B cell (primary cell): ENCODE measurements at regions not wholly inside any gene's neighbourhood (a gene's known extent, or its start where the extent isn't known, plus 50 kb on each side); places are given as distances from the start of the nearest gene placed in this dataset.

Experiments used
- ATAC-seq: fragments of 200-7000 bp; cut with Tn5 transposase; one replicate; pipeline ENCODE4 v1.10.0; 2021; ENCODE audit warnings: low read depth, mild to moderate bottlenecking, moderate number of reproducible peaks, moderate library complexity
- CTCF ChIA-PET: fragments of 350-600 bp; sonication (Branson Sonifier 250); formaldehyde crosslinking; loops from one replicate; lab custom pipeline; 2021; ENCODE audit warnings: antibody characterized with exemption, inconsistent platforms; lab: Charles Lee
- POLR2A ChIA-PET: fragments of 350-600 bp; sonication (Branson Sonifier 250); formaldehyde crosslinking; loops from one replicate; lab custom pipeline; 2021; ENCODE audit warnings: antibody characterized with exemption; lab: Charles Lee
- DNase-seq: peaks from one replicate; pipeline ENCODE4 v3.0.0; 2013
- H2AFZ ChIP-seq: 2 replicates; pipeline ENCODE4 v1.6.1; 2012; ENCODE audit warnings: mild to moderate bottlenecking, low read depth, low read length; ENCODE audit not compliant: insufficient read depth, poor library complexity, severe bottlenecking
- H3K27ac ChIP-seq, 2 donors: 1 replicate in 1 of 2; 2 replicates in 1 of 2; pipeline ENCODE4 v1.5.1; 2012 to 2013; ENCODE audit warnings: low read length in 2 of 2, mild to moderate bottlenecking in 2 of 2, moderate library complexity in 1 of 2
- H3K27me3 ChIP-seq, 4 experiments: fragments of 200-600 bp in 1 of 4; sonication (generic) in 1 of 4; replicated peaks in 1 of 4; 1 replicate in 2 of 4; 2 replicates in 2 of 4; pipeline versions ENCODE4 v1.6.1 to v1.7.0; 2013 to 2016; ENCODE audit warnings: low read length in 3 of 4, mild to moderate bottlenecking in 2 of 4, mixed read lengths in 1 of 4, moderate library complexity in 1 of 4; ENCODE audit not compliant: insufficient read depth in 4 of 4, control insufficient read depth in 3 of 4; ENCODE audit errors: control extremely low read depth in 1 of 4
- H3K36me3 ChIP-seq, 2 experiments: replicated peaks in 1 of 2; 1 replicate in 1 of 2; 2 replicates in 1 of 2; pipeline versions ENCODE4 v1.6.1 to v1.7.1; 2013; ENCODE audit warnings: low read length in 1 of 2; ENCODE audit not compliant: insufficient read depth in 2 of 2, control insufficient read depth in 1 of 2; ENCODE audit errors: control extremely low read depth in 1 of 2, extremely low read depth in 1 of 2
- H3K4me1 ChIP-seq, 2 donors: fragments of 200-600 bp in 1 of 2; sonication (generic) in 1 of 2; 1 replicate in 1 of 2; 2 replicates in 1 of 2; pipeline versions ENCODE4 v1.5.1 to v1.6.1; 2013 to 2017; ENCODE audit warnings: low read length in 2 of 2; ENCODE audit not compliant: control insufficient read depth in 2 of 2, insufficient read depth in 2 of 2
- H3K4me2 ChIP-seq: replicated peaks from 2 replicates; pipeline ENCODE3; 2012; ENCODE audit warnings: mild to moderate bottlenecking, low read depth, low read length; ENCODE audit not compliant: poor library complexity, severe bottlenecking
- H3K4me3 ChIP-seq, 5 experiments: fragments of 200-600 bp in 1 of 5; sonication (generic) in 1 of 5; 1 replicate in 3 of 5; 2 replicates in 2 of 5; pipeline versions ENCODE4 v1.5.1 to v1.7.0; 2011 to 2016; ENCODE audit warnings: low read length in 4 of 5, mild to moderate bottlenecking in 4 of 5, low read depth in 2 of 5, control low read depth in 1 of 5, moderate library complexity in 1 of 5; ENCODE audit not compliant: insufficient read depth in 1 of 5; ENCODE audit errors: control extremely low read depth in 1 of 5, extremely low read depth in 1 of 5
- H3K79me2 ChIP-seq: fragments of 200-600 bp; sonication (generic); one replicate; pipeline ENCODE4 v1.6.0; 2016; ENCODE audit warnings: low read length; ENCODE audit not compliant: control insufficient read depth, insufficient read depth
- H3K9ac ChIP-seq: fragments of 200-600 bp; sonication (generic); 2 replicates; pipeline ENCODE4 v1.6.1; 2017; ENCODE audit warnings: mild to moderate bottlenecking, low read length, moderate library complexity
- H3K9me3 ChIP-seq, 3 donors: one replicate each; pipeline versions ENCODE4 v1.6.1 to v1.7.1; 2013; ENCODE audit warnings: low read length in 2 of 3; ENCODE audit not compliant: control insufficient read depth in 2 of 3, insufficient read depth in 1 of 3; ENCODE audit errors: control extremely low read depth in 1 of 3
- H4K20me1 ChIP-seq: 2 replicates; pipeline ENCODE4 v1.6.0; 2012; ENCODE audit warnings: mild to moderate bottlenecking, low read length; ENCODE audit not compliant: insufficient read depth, control insufficient read depth, poor library complexity, severe bottlenecking
- H3K27ac Mint-ChIP-seq: one replicate; pipeline ENCODE4 v1.8.0; 2021; ENCODE audit warnings: mixed read lengths
- H3K27me3 Mint-ChIP-seq: one replicate; pipeline ENCODE4 v1.8.0; 2021; ENCODE audit warnings: mixed read lengths
- H3K4me1 Mint-ChIP-seq: one replicate; pipeline ENCODE4 v1.8.0; 2021; ENCODE audit warnings: mixed read lengths
- H3K4me3 Mint-ChIP-seq: one replicate; pipeline ENCODE4 v1.8.0; 2021; ENCODE audit warnings: mixed read lengths
- H3K9me3 Mint-ChIP-seq: one replicate; pipeline ENCODE4 v1.8.0; 2022; ENCODE audit warnings: mixed read lengths; ENCODE audit not compliant: insufficient read depth
- CTCF ChIP-seq: fragments of 200-600 bp; IDR thresholded peaks from one replicate; pipeline ENCODE4 v1.8.0; 2022; ENCODE audit warnings: antibody characterized with exemption, mild to moderate bottlenecking
- EZH2 ChIP-seq: IDR thresholded peaks from 2 replicates; pipeline ENCODE4 v1.6.1; 2012; ENCODE audit warnings: borderline replicate concordance, low read depth, mild to moderate bottlenecking, moderate library complexity, low read length; ENCODE audit not compliant: insufficient read depth, poor library complexity, severe bottlenecking
- WGBS: methylation state at CpG from one replicate; pipeline ENCODE4 v1.1.5; 2013; ENCODE audit warnings: missing lambda C conversion rate; ENCODE audit not compliant: insufficient coverage; 5-methylcytosine and 5-hydroxymethylcytosine counted together
- intact Hi-C: fragments of 100-400 bp; cut with micrococcal nuclease; formaldehyde crosslinking; loops from one replicate; pipeline ENCODE4 v1.10.0; 2022

GRCh38 chr3:194061421-194062030, 74.4 kb upstream of the HES1 start:
- Histone ChIP-seq H2AFZ (no peak overlapping the region), H3K9ac (no peak overlapping the region), H3K79me2 (no peaks in the 10 kb centered on the region), H3K27ac (no peak overlapping the region), H3K4me1 (peaks cover 22 to 26% of the 10 kb centered on the region in 2 donors), H3K9me3 (peaks cover 0 to 7% (median 0%) of the 10 kb centered on the region in 3 donors), H3K36me3 (no peaks in the 10 kb centered on the region), H3K27me3 (no peaks in the 10 kb centered on the region), H4K20me1 (no peaks in the 10 kb centered on the region), H3K4me3 (no peak overlapping the region), H3K4me2 (no peak overlapping the region)
- DNase-seq (no peak), ATAC-seq (no peak)
- no peak overlapping the region for H3K27ac Mint-ChIP-seq
- ChIA-PET POLR2A (no interaction called here), CTCF (no interaction called here)
- TF ChIP-seq CTCF (no peak), EZH2 (no peak)
- intact Hi-C loops, result no loop called here
- H3K27me3 Mint-ChIP-seq, result no peaks in the 10 kb centered on the region
- H3K9me3 Mint-ChIP-seq, result no peaks in the 10 kb centered on the region
- no peak overlapping the region for H3K4me3 Mint-ChIP-seq
- H3K4me1 Mint-ChIP-seq, result peaks cover 27% of the 10 kb centered on the region
- WGBS, result 100% methylated on average over 1 of the region's 3 CpGs

GRCh38 chr3:194062830-194063229, 73.1 kb upstream of the HES1 start:
- Mint-ChIP-seq H3K27me3 (no peaks in the 10 kb centered on the region), H3K9me3 (peaks cover 2% of the 10 kb centered on the region), H3K27ac (no peak overlapping the region), H3K4me3 (no peak overlapping the region), H3K4me1 (peaks cover 18% of the 10 kb centered on the region)
- TF ChIP-seq CTCF, result no peak
- TF ChIP-seq EZH2, result no peak
- Histone ChIP-seq H3K4me1 (peaks cover 16 to 17% of the 10 kb centered on the region in 2 donors), H3K4me2 (no peak overlapping the region), H3K27me3 (no peaks in the 10 kb centered on the region), H3K9me3 (no peaks in the 10 kb centered on the region), H3K4me3 (no peak overlapping the region), H4K20me1 (no peaks in the 10 kb centered on the region), H3K79me2 (no peaks in the 10 kb centered on the region), H3K9ac (no peak overlapping the region), H3K27ac (no peak overlapping the region), H2AFZ (no peak overlapping the region), H3K36me3 (no peaks in the 10 kb centered on the region)
- CTCF ChIA-PET, result no interaction called here
- WGBS, result 100% methylated on average over 1 of the region's 3 CpGs
- DNase-seq, result no peak
- POLR2A ChIA-PET, result no interaction called here
- intact Hi-C loops, result no loop called here
- ATAC-seq, result no peak
